K562 (cell line): ENCODE measurements at regions not wholly inside any gene's neighbourhood (a gene's known extent, or its start where the extent isn't known, plus 50 kb on each side); places are given as distances from the start of the nearest gene placed in this dataset.
A peak's percentile ranks its signal among the peaks of the same experiment; 100 is the strongest.

Experiments used
- MAFF ChIP-seq: IDR thresholded peaks from 2 replicates; pipeline ENCODE4 v1.6.1; 2012; ENCODE audit warnings: low read length, improper control_type of control experiment
- MECOM ChIP-seq: fragments of 250-450 bp; sonication (Bioruptor Pico); IDR thresholded peaks from 2 replicates; pipeline ENCODE4 v1.8.0; 2022; ENCODE audit warnings: inconsistent platforms
- MTF1 ChIP-seq: fragments of 250-450 bp; sonication (Bioruptor Pico); IDR thresholded peaks from 2 replicates; pipeline ENCODE4 v1.9.0; 2021; ENCODE audit warnings: moderate library complexity, mild to moderate bottlenecking, inconsistent platforms, borderline replicate concordance
- RAD51 ChIP-seq: fragments of 450-650 bp; IDR thresholded peaks from 2 replicates; pipeline ENCODE4 v1.7.1; 2016; ENCODE audit warnings: low read depth, mild to moderate bottlenecking, borderline replicate concordance
- SMARCE1 ChIP-seq: fragments of 450-650 bp; IDR thresholded peaks from 2 replicates; pipeline ENCODE4 v1.7.1; 2016; ENCODE audit warnings: mild to moderate bottlenecking
- ZBTB49 ChIP-seq: sonication (generic); formaldehyde crosslinking; IDR thresholded peaks from 2 replicates; pipeline ENCODE4 v1.8.0; 2022; ENCODE audit warnings: missing genetic modification reagents, mild to moderate bottlenecking, borderline replicate concordance
- ZBTB8A ChIP-seq: fragments of 450-650 bp; IDR thresholded peaks from 2 replicates; pipeline ENCODE4 v1.6.1; 2018; ENCODE audit warnings: mild to moderate bottlenecking, moderate library complexity; ENCODE audit not compliant: partially characterized antibody
- TF ChIP-seq, protein P1 (sequence below): fragments of 450-650 bp; IDR thresholded peaks from 2 replicates; pipeline ENCODE4 v1.6.1; 2016; ENCODE audit warnings: low read depth, mild to moderate bottlenecking, moderate library complexity
- TF ChIP-seq, protein P2 (sequence below), 2 experiments: IDR thresholded peaks; 2 replicates each; pipeline ENCODE4 v1.6.1; 2012; ENCODE audit warnings: improper control_type of control experiment in 2 of 2, low read depth in 2 of 2, low read length in 2 of 2, borderline replicate concordance in 1 of 2
- TF ChIP-seq, protein P3 (sequence below): fragments of 450-650 bp; IDR thresholded peaks from 2 replicates; pipeline ENCODE4 v1.6.1; 2016; ENCODE audit warnings: mild to moderate bottlenecking, moderate library complexity

DNA sequence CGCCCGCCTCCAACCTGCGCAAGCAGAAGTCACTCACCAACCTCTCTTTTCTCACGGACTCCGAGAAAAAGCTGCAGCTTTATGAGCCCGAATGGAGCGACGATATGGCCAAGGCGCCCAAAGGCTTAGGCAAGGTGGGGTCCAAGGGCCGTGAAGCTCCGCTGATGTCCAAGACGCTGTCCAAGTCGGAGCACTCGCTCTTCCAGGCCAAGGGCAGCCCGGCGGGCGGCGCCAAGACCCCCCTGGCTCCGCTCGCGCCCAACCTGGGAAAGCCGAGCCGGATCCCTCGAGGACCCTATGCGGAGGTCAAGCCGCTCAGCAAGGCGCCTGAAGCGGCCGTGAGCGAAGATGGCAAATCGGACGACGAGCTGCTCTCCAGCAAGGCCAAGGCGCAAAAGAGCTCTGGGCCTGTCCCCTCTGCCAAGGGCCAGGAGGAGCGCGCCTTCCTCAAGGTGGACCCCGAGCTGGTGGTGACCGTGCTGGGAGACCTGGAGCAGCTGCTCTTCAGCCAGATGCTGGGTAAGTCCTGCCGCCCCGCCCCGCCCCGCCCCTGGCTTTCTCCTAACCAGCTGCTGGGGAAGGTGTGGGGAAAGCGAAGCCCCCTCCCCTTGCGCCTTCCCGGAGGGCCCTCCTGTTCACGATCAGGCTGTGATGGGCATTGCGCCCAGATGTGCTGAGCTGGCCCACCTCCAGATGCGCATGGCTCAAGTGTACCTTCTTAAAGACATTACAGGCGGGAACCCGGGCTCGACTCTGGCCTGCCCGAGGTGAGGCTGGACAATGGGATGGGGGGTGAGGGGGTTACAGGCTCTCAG is 110.2 kb downstream of the NAV1 start (continued):
- TF ChIP-seq ZBTB49 (CRISPR knock-in tag) (no peak), SMARCE1 (no peak), RAD51 (no peak), ZBTB8A (no peak), MAFF (no peak), MTF1 (CRISPR knock-in tag) (no peak), MECOM (no peak)
- TF ChIP-seq, protein P1, sequence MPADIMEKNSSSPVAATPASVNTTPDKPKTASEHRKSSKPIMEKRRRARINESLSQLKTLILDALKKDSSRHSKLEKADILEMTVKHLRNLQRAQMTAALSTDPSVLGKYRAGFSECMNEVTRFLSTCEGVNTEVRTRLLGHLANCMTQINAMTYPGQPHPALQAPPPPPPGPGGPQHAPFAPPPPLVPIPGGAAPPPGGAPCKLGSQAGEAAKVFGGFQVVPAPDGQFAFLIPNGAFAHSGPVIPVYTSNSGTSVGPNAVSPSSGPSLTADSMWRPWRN = no peak
- TF ChIP-seq, protein P2, sequence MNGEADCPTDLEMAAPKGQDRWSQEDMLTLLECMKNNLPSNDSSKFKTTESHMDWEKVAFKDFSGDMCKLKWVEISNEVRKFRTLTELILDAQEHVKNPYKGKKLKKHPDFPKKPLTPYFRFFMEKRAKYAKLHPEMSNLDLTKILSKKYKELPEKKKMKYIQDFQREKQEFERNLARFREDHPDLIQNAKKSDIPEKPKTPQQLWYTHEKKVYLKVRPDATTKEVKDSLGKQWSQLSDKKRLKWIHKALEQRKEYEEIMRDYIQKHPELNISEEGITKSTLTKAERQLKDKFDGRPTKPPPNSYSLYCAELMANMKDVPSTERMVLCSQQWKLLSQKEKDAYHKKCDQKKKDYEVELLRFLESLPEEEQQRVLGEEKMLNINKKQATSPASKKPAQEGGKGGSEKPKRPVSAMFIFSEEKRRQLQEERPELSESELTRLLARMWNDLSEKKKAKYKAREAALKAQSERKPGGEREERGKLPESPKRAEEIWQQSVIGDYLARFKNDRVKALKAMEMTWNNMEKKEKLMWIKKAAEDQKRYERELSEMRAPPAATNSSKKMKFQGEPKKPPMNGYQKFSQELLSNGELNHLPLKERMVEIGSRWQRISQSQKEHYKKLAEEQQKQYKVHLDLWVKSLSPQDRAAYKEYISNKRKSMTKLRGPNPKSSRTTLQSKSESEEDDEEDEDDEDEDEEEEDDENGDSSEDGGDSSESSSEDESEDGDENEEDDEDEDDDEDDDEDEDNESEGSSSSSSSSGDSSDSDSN (IDR thresholded peaks at IDR 0.05; ENCODE audit: borderline replicate concordance in 1 of 2, low read depth in 2 of 2, low read length in 2 of 2) = 0 out of 4 replicates have a peak, but pooled peaks of 1 of the 2 experiments have one; percentile 19
- TF ChIP-seq, protein P3, sequence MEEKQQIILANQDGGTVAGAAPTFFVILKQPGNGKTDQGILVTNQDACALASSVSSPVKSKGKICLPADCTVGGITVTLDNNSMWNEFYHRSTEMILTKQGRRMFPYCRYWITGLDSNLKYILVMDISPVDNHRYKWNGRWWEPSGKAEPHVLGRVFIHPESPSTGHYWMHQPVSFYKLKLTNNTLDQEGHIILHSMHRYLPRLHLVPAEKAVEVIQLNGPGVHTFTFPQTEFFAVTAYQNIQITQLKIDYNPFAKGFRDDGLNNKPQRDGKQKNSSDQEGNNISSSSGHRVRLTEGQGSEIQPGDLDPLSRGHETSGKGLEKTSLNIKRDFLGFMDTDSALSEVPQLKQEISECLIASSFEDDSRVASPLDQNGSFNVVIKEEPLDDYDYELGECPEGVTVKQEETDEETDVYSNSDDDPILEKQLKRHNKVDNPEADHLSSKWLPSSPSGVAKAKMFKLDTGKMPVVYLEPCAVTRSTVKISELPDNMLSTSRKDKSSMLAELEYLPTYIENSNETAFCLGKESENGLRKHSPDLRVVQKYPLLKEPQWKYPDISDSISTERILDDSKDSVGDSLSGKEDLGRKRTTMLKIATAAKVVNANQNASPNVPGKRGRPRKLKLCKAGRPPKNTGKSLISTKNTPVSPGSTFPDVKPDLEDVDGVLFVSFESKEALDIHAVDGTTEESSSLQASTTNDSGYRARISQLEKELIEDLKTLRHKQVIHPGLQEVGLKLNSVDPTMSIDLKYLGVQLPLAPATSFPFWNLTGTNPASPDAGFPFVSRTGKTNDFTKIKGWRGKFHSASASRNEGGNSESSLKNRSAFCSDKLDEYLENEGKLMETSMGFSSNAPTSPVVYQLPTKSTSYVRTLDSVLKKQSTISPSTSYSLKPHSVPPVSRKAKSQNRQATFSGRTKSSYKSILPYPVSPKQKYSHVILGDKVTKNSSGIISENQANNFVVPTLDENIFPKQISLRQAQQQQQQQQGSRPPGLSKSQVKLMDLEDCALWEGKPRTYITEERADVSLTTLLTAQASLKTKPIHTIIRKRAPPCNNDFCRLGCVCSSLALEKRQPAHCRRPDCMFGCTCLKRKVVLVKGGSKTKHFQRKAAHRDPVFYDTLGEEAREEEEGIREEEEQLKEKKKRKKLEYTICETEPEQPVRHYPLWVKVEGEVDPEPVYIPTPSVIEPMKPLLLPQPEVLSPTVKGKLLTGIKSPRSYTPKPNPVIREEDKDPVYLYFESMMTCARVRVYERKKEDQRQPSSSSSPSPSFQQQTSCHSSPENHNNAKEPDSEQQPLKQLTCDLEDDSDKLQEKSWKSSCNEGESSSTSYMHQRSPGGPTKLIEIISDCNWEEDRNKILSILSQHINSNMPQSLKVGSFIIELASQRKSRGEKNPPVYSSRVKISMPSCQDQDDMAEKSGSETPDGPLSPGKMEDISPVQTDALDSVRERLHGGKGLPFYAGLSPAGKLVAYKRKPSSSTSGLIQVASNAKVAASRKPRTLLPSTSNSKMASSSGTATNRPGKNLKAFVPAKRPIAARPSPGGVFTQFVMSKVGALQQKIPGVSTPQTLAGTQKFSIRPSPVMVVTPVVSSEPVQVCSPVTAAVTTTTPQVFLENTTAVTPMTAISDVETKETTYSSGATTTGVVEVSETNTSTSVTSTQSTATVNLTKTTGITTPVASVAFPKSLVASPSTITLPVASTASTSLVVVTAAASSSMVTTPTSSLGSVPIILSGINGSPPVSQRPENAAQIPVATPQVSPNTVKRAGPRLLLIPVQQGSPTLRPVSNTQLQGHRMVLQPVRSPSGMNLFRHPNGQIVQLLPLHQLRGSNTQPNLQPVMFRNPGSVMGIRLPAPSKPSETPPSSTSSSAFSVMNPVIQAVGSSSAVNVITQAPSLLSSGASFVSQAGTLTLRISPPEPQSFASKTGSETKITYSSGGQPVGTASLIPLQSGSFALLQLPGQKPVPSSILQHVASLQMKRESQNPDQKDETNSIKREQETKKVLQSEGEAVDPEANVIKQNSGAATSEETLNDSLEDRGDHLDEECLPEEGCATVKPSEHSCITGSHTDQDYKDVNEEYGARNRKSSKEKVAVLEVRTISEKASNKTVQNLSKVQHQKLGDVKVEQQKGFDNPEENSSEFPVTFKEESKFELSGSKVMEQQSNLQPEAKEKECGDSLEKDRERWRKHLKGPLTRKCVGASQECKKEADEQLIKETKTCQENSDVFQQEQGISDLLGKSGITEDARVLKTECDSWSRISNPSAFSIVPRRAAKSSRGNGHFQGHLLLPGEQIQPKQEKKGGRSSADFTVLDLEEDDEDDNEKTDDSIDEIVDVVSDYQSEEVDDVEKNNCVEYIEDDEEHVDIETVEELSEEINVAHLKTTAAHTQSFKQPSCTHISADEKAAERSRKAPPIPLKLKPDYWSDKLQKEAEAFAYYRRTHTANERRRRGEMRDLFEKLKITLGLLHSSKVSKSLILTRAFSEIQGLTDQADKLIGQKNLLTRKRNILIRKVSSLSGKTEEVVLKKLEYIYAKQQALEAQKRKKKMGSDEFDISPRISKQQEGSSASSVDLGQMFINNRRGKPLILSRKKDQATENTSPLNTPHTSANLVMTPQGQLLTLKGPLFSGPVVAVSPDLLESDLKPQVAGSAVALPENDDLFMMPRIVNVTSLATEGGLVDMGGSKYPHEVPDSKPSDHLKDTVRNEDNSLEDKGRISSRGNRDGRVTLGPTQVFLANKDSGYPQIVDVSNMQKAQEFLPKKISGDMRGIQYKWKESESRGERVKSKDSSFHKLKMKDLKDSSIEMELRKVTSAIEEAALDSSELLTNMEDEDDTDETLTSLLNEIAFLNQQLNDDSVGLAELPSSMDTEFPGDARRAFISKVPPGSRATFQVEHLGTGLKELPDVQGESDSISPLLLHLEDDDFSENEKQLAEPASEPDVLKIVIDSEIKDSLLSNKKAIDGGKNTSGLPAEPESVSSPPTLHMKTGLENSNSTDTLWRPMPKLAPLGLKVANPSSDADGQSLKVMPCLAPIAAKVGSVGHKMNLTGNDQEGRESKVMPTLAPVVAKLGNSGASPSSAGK = peak; percentile 54
